Keratinocyte (primary cell): ENCODE measurements at regions not wholly inside any gene's neighbourhood (a gene's known extent, or its start where the extent isn't known, plus 50 kb on each side); places are given as distances from the start of the nearest gene placed in this dataset.

Experiments
- CTCF ChIP-seq, 3 experiments: IDR thresholded peaks in 1 of 3; conservative IDR thresholded peaks in 1 of 3; optimal IDR thresholded peaks in 1 of 3; 2 replicates in 2 of 3; 3 replicates in 1 of 3; pipeline versions ENCODE3 to v1.5.1; 2011; ENCODE audit warnings: low read length in 3 of 3, mild to moderate bottlenecking in 3 of 3, moderate library complexity in 2 of 3, control low read depth in 1 of 3, inconsistent platforms in 1 of 3; ENCODE audit not compliant: insufficient read depth in 2 of 3; ENCODE audit errors: extremely low read depth in 1 of 3
- EZH2 ChIP-seq: IDR thresholded peaks from one replicate; pipeline ENCODE4 v1.6.1; 2012; ENCODE audit warnings: inconsistent platforms, mild to moderate bottlenecking, low read length, moderate library complexity

DNA sequence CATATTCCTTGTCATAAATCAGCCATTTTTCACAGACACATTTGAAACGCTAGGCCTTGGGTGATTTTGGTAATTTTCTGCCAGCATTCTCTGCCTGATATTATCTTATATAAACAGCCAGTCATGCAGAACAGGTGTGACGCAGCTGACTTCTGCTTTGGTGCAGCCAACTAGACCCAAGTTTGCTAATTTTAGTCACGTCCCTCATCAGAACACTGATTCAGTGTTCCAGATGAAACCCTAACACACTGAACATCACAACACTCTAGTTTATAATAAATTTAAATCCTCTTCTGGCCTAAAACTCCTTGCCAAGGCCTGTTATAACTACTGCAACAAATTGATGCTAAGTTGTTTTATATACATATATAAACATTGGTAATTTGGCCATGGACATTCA lies 386.1 kb downstream of the SEC23A start:
- TF ChIP-seq CTCF (optimal IDR thresholded peaks at IDR 0.05 in 1 of 3, IDR thresholded peaks at IDR 0.05 in 1 of 3, conservative IDR thresholded peaks at IDR 0.05 in 1 of 3; ENCODE audit: extremely low read depth in 1 of 3, insufficient read depth in 2 of 3, low read length in 3 of 3) (no peak), EZH2 (no peak)
